ENCODE measurements at regions not wholly inside any gene's neighbourhood (a gene's known extent, or its start where the extent isn't known, plus 50 kb on each side); places are given as distances from the start of the nearest gene placed in this dataset.

GRCh38 chrX:69291116-69291515, 125.9 kb upstream of the PJA1 start:
- no peak for TF ChIP-seq CTCF (IDR thresholded peaks at IDR 0.05; ENCODE audit: insufficient read depth, low read depth, low read length)
- ChIA-PET POLR2A (no interaction called here), CTCF (interaction anchor here (0.9 to 1.7 kb wide), 2 partner anchors 96 to 464 kb away, joined by 3 to 6 read pairs; no protein-coding TSS in a partner anchor)
- Histone ChIP-seq H3K4me3 (ENCODE audit: low read depth, low read length) (no peak overlapping the region), H3K27me3 (ENCODE audit: control insufficient read depth, insufficient read depth, low read length) (no peaks in the 10 kb centered on the region), H3K36me3 (ENCODE audit: control insufficient read depth, insufficient read depth, low read length) (no peaks in the 10 kb centered on the region)
- no peak for DNase-seq (ENCODE audit: low read depth)

GRCh38 chrX:69290292-69290691, 125.0 kb upstream of the PJA1 start:
- DNase-seq (ENCODE audit: low read depth) = no peak
- CTCF ChIA-PET = interaction anchor here (0.9 to 1.7 kb wide), 2 partner anchors 97 to 463 kb away, joined by 3 to 6 read pairs; no protein-coding TSS in a partner anchor
- POLR2A ChIA-PET = no interaction called here
- no peaks in the 10 kb centered on the region for H3K27me3 ChIP-seq (ENCODE audit: control insufficient read depth, insufficient read depth, low read length)
- no peak overlapping the region for H3K4me3 ChIP-seq (ENCODE audit: low read depth, low read length)
- TF ChIP-seq CTCF (IDR thresholded peaks at IDR 0.05; ENCODE audit: insufficient read depth, low read depth, low read length) = no peak
- H3K36me3 ChIP-seq (ENCODE audit: control insufficient read depth, insufficient read depth, low read length) = no peaks in the 10 kb centered on the region

GRCh38 chrX:69289793-69290123, 124.5 kb upstream of the PJA1 start:
- ChIA-PET POLR2A (no interaction called here), CTCF (interaction anchor here (1.7 to 4.1 kb wide), 2 partner anchors 97 to 462 kb away, joined by 6 to 28 read pairs; no protein-coding TSS in a partner anchor)
- TF ChIP-seq CTCF (IDR thresholded peaks at IDR 0.05; ENCODE audit: insufficient read depth, low read depth, low read length) = no peak
- Histone ChIP-seq H3K36me3 (ENCODE audit: control insufficient read depth, insufficient read depth, low read length) (no peaks in the 10 kb centered on the region), H3K4me3 (ENCODE audit: low read depth, low read length) (no peak overlapping the region), H3K27me3 (ENCODE audit: control insufficient read depth, insufficient read depth, low read length) (no peaks in the 10 kb centered on the region)
- no peak for DNase-seq (ENCODE audit: low read depth)

- TF ChIP-seq CTCF (IDR thresholded peaks at IDR 0.05; ENCODE audit: insufficient read depth, low read depth, low read length) = no peak
- ChIA-PET CTCF (interaction anchor here (1.1 to 4.1 kb wide), 4 partner anchors 93 to 462 kb away, joined by 3 to 28 read pairs (median 6); no protein-coding TSS in a partner anchor), POLR2A (no interaction called here)
- Histone ChIP-seq H3K4me3 (ENCODE audit: low read depth, low read length) (no peak overlapping the region), H3K27me3 (ENCODE audit: control insufficient read depth, insufficient read depth, low read length) (no peaks in the 10 kb centered on the region), H3K36me3 (ENCODE audit: control insufficient read depth, insufficient read depth, low read length) (no peaks in the 10 kb centered on the region)
- DNase-seq (ENCODE audit: low read depth) = no peak
Measured at GRCh38 chrX:69289046-69289792, 124.0 kb upstream of the PJA1 start.

- POLR2A ChIA-PET = no interaction called here
- no peak overlapping the region for H3K4me3 ChIP-seq (ENCODE audit: low read depth, low read length)
- H3K27me3 ChIP-seq (ENCODE audit: control insufficient read depth, insufficient read depth, low read length) = no peaks in the 10 kb centered on the region
- CTCF ChIA-PET = interaction anchor here (1.1 to 4.1 kb wide), 7 partner anchors 8 to 464 kb away, joined by 3 to 28 read pairs (median 5); partner anchors contain the start of gene EFNB1
- no peak for TF ChIP-seq CTCF (IDR thresholded peaks at IDR 0.05; ENCODE audit: insufficient read depth, low read depth, low read length)
- H3K36me3 ChIP-seq (ENCODE audit: control insufficient read depth, insufficient read depth, low read length) = no peaks in the 10 kb centered on the region
- no peak for DNase-seq (ENCODE audit: low read depth)
Measured at GRCh38 chrX:69287095-69287494, 121.8 kb upstream of the PJA1 start.

All from BJ (cell line).